GM12892 (cell line): ENCODE measurements at regions not wholly inside any gene's neighbourhood (a gene's known extent, or its start where the extent isn't known, plus 50 kb on each side); places are given as distances from the start of the nearest gene placed in this dataset.

ENCODE experiments used
- POLR2A ChIP-seq: IDR thresholded peaks from 2 replicates; pipeline ENCODE4 v1.6.1; 2011; ENCODE audit warnings: low read depth, low read length, control low read depth
- POLR2AphosphoS5 ChIP-seq: IDR thresholded peaks from 2 replicates; pipeline ENCODE4 v1.6.1; 2011; ENCODE audit warnings: low read depth, low read length, control low read depth
- TAF1 ChIP-seq: IDR thresholded peaks from 2 replicates; pipeline ENCODE4 v1.6.1; 2011; ENCODE audit warnings: low read depth, mild to moderate bottlenecking, control low read depth, low read length, borderline replicate concordance

DNA sequence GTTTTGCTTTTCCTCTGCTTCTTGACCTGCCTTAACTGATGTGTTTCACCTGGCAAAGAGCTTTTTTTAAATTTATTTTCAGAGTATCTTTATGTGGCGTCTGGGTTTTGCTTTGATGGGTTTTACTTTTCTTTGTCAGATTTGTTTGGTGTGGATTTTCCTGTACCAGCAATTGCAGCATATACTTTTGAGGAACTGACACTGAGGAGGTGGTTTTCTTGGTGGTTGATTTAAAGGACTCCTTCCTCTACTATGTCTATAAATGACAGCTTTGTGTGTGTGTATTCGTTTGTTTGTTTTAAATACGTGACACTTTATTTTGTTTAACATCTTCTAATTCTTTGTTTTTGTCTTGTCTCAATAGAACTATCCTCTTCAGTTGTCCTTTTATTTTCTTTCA is 1071.9 kb upstream of the ARRDC3 start:
- TF ChIP-seq POLR2A: no peak
- TF ChIP-seq TAF1: no peak
- no peak for TF ChIP-seq POLR2AphosphoS5
